Peyer's patch (tissue), 4 donors: ENCODE measurements at regions not wholly inside any gene's neighbourhood (a gene's known extent, or its start where the extent isn't known, plus 50 kb on each side); places are given as distances from the start of the nearest gene placed in this dataset.

Experiments used
- DNase-seq, 3 donors: peaks; one replicate each; pipeline ENCODE4 v3.0.0-alpha.2; 2017 to 2019
- H3K27ac ChIP-seq, 4 donors: fragments of 200-600 bp; sonication (generic); one replicate each; pipeline ENCODE4 v1.5.1; 2016 to 2019
- H3K27me3 ChIP-seq, 2 donors: fragments of 200-600 bp; sonication (generic); one replicate each; pipeline ENCODE4 v1.5.1; 2019
- H3K36me3 ChIP-seq, 3 donors: fragments of 200-600 bp; sonication (generic); one replicate each; pipeline ENCODE4 v1.5.1; 2016 to 2019
- H3K4me1 ChIP-seq, 4 donors: fragments of 200-600 bp; sonication (generic); one replicate each; pipeline ENCODE4 v1.5.1; 2016 to 2019
- H3K4me3 ChIP-seq, 4 donors: fragments of 200-600 bp; sonication (generic); 1 replicate in 3 of 4; 2 replicates in 1 of 4; pipeline ENCODE4 v1.5.1; 2016 to 2019; ENCODE audit warnings: mild to moderate bottlenecking in 1 of 4
- H3K9me3 ChIP-seq, 4 donors: fragments of 200-600 bp; sonication (generic); one replicate each; pipeline ENCODE4 v1.5.1; 2016 to 2019; ENCODE audit warnings: mild to moderate bottlenecking in 1 of 4
- POLR2A ChIP-seq, 2 donors: fragments of 450-650 bp; IDR thresholded peaks; one replicate each; pipeline ENCODE4 v1.5.1; 2017; ENCODE audit warnings: antibody characterized with exemption in 2 of 2, mild to moderate bottlenecking in 2 of 2, moderate library complexity in 2 of 2
- TF ChIP-seq, protein P1 (sequence below), 6 experiments: fragments of 450-650 bp in 4 of 6; fragments of 200-600 bp in 2 of 6; sonication (generic) in 1 of 6; IDR thresholded peaks; one replicate each; pipeline ENCODE4 v1.5.1; 2017 to 2019; ENCODE audit warnings: antibody characterized with exemption in 6 of 6, mild to moderate bottlenecking in 3 of 6, moderate library complexity in 1 of 6

DNA sequence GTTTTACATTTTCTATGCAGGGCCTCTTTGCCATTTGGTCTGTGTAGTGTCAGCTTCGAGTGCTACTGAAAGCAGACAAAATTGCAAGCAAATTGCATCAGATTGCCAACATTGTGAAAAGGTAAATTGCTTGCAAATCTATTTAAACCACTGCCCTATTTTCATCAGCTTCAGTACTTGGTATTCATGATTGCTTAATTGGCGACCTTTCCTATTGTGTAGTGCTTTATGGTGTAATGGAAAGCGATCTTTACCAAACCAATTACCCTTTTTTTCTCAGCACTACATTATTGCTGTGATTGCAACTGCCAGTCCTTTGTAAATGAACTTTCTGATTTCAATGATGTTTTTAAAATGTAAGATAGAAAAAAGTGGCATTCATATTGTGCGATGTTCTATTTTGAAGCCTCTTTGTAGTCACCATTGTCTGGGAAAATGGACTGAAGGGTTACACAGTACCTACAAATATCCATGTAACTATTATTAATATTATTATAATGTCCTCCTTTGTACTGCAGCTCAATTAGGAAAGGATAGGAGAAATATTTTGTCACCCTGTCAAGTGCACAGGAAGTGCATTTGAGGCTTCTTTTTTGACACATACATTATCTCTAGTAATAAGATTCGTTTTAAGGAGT lies 177.7 kb upstream of the SP8 start:
- no peak for TF ChIP-seq POLR2A (IDR thresholded peaks at IDR 0.05)
- TF ChIP-seq, protein P1, sequence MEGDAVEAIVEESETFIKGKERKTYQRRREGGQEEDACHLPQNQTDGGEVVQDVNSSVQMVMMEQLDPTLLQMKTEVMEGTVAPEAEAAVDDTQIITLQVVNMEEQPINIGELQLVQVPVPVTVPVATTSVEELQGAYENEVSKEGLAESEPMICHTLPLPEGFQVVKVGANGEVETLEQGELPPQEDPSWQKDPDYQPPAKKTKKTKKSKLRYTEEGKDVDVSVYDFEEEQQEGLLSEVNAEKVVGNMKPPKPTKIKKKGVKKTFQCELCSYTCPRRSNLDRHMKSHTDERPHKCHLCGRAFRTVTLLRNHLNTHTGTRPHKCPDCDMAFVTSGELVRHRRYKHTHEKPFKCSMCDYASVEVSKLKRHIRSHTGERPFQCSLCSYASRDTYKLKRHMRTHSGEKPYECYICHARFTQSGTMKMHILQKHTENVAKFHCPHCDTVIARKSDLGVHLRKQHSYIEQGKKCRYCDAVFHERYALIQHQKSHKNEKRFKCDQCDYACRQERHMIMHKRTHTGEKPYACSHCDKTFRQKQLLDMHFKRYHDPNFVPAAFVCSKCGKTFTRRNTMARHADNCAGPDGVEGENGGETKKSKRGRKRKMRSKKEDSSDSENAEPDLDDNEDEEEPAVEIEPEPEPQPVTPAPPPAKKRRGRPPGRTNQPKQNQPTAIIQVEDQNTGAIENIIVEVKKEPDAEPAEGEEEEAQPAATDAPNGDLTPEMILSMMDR (IDR thresholded peaks at IDR 0.05): no peak

DNA sequence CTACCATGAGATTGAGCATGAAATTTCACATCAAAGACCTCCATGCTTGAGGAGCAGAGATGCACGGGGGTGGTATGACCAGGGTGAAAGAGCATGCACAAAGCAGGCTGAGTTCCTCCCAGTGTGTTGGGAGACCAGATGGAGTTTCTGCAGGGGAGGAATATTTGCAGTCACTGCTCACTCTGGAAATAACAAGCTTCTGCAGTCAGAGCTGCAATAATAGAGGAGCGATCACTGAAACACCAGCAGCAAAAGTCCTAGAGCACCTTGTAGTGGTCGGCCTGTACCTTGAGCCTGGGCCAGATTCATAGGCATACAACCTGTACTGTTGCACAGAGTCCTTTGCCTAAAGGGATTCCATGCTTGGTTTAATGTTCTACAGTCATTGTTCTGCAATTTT lies 184.5 kb upstream of the SP8 start:
- H3K4me3 ChIP-seq: no peak overlapping the region
- no peaks in the 10 kb centered on the region for H3K4me1 ChIP-seq
- TF ChIP-seq POLR2A (IDR thresholded peaks at IDR 0.05): no peak
- TF ChIP-seq, protein P1 (IDR thresholded peaks at IDR 0.05): no peak
- H3K27me3 ChIP-seq: no peaks in the 10 kb centered on the region
- no peak overlapping the region for H3K27ac ChIP-seq
- H3K9me3 ChIP-seq: no peaks in the 10 kb centered on the region
- no peaks in the 10 kb centered on the region for H3K36me3 ChIP-seq
- no peak for DNase-seq

More for the DNA sequence above, 177.7 kb upstream of the SP8 start:
- no peak for DNase-seq
- H3K27ac ChIP-seq: no peak overlapping the region
- no peaks in the 10 kb centered on the region for H3K4me1 ChIP-seq
- H3K27me3 ChIP-seq: no peaks in the 10 kb centered on the region
- no peaks in the 10 kb centered on the region for H3K36me3 ChIP-seq
- no peaks in the 10 kb centered on the region for H3K9me3 ChIP-seq
- no peak overlapping the region for H3K4me3 ChIP-seq

DNA sequence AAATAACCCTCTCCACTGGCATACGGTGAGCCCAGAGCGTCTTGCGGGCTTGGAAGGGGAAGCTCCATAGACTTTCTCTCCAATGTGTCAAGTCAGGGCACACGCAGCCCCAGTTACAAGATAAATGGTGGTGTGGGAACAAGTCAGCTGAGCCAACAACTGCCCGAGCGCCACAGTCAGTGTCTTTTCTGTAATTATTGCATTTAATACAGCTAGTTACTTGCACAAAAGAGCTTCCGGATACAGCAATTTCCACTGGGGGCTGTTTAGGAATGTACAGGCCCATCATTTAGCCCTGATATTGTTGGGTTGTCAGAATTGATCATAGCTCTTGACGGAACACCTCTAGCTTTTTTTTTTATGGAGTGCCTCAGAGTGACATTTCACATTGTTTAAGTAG lies 193.5 kb upstream of the SP8 start:
- Histone ChIP-seq H3K27ac (no peak overlapping the region), H3K9me3 (no peaks in the 10 kb centered on the region), H3K4me3 (no peak overlapping the region), H3K4me1 (no peaks in the 10 kb centered on the region), H3K36me3 (no peaks in the 10 kb centered on the region), H3K27me3 (no peaks in the 10 kb centered on the region)
- no peak for TF ChIP-seq POLR2A (IDR thresholded peaks at IDR 0.05)
- TF ChIP-seq, protein P1 (IDR thresholded peaks at IDR 0.05): no peak
- DNase-seq: no peak

DNA sequence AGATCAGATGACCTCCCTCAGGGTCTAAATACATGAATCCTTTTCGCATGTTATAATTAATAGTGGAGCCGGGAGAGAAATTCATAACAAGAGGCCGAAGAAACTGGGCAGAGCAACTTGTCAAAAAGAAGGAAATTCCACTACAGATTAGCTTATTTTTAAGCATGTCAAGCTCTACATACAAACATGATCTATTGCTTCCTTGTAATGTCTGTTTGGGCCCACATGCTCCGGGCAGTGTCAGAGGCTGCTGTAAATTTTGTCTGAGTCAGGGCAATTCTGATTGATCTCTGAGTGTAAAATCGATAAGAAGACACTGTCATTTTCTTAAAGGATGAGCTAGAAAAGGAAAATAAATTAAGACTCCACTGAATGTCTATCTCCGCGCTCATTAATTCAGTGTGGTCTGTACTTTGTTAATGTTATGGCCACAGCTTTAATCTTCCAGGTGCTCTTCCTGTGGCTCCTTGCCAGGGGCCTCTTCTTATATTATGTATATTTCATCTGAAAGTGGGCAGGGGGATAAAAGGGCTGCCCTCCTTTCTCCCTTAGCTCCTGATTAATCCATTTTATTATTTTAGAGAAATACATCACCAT lies 194.1 kb upstream of the SP8 start:
- no peaks in the 10 kb centered on the region for H3K27me3 ChIP-seq
- H3K4me3 ChIP-seq: no peak overlapping the region
- H3K27ac ChIP-seq: no peak overlapping the region
- no peak for TF ChIP-seq POLR2A (IDR thresholded peaks at IDR 0.05)
- TF ChIP-seq, protein P1 (IDR thresholded peaks at IDR 0.05): no peak
- DNase-seq: no peak
- no peaks in the 10 kb centered on the region for H3K9me3 ChIP-seq
- no peaks in the 10 kb centered on the region for H3K4me1 ChIP-seq
- no peaks in the 10 kb centered on the region for H3K36me3 ChIP-seq

DNA sequence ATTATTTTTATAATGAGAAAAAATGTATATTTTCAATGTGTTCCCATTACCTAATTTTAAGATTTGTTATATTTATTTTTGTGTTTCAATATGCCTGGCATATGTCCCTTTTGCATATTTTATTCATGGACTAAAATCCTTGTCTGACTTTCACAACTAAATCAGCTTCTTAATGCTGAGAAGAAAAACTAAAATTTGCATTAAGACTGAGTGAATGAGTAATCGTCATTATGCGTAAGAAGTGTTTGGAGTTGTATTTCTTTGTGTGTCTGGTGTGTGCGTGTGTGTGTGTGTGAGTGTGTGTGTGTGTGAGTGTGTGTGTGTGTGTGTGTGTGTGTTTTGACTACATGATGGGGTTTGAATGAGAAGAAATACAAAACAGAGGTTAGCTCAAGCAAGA lies 201.7 kb upstream of the SP8 start:
- Histone ChIP-seq H3K27me3 (no peaks in the 10 kb centered on the region), H3K27ac (no peak overlapping the region)

More for the DNA sequence above, 201.7 kb upstream of the SP8 start:
- H3K36me3 ChIP-seq: no peaks in the 10 kb centered on the region
- no peaks in the 10 kb centered on the region for H3K9me3 ChIP-seq
- TF ChIP-seq POLR2A (IDR thresholded peaks at IDR 0.05): no peak
- TF ChIP-seq, protein P1 (IDR thresholded peaks at IDR 0.05): no peak
- H3K4me1 ChIP-seq: no peaks in the 10 kb centered on the region
- DNase-seq: no peak
- no peak overlapping the region for H3K4me3 ChIP-seq
